Calu3 (cell line): ENCODE measurements at regions not wholly inside any gene's neighbourhood (a gene's known extent, or its start where the extent isn't known, plus 50 kb on each side); places are given as distances from the start of the nearest gene placed in this dataset.

Experiments used
- BruUV-seq: library from RNA; stranded (reverse); fragments of 400-500 nt; replicated peaks from 2 replicates; lab custom pipeline; 2021; lab: Mats Ljungman, UMichigan
- CTCF ChIA-PET: fragments of 300-600 bp; sonication (Branson Sonifier 250); formaldehyde crosslinking; loops from one replicate; lab custom pipeline; 2022; ENCODE audit warnings: antibody characterized with exemption; lab: Charles Lee
- DNase-seq: peaks from one replicate; pipeline ENCODE4 v3.0.0; 2022
- H3K27ac Mint-ChIP-seq: one replicate; pipeline ENCODE4 v1.8.0; 2022; ENCODE audit warnings: mixed read lengths; ENCODE audit not compliant: unreplicated experiment
- H3K27me3 Mint-ChIP-seq: one replicate; pipeline ENCODE4 v1.8.0; 2022; ENCODE audit warnings: mixed read lengths; ENCODE audit not compliant: unreplicated experiment
- H3K36me3 Mint-ChIP-seq: one replicate; pipeline ENCODE4 v1.8.0; 2022; ENCODE audit warnings: mild to moderate bottlenecking, moderate library complexity, mixed read lengths; ENCODE audit not compliant: insufficient read depth, unreplicated experiment
- H3K4me1 Mint-ChIP-seq: one replicate; pipeline ENCODE4 v1.8.0; 2022; ENCODE audit warnings: mild to moderate bottlenecking, low read depth, mixed read lengths; ENCODE audit not compliant: unreplicated experiment
- H3K4me3 Mint-ChIP-seq: one replicate; pipeline ENCODE4 v1.8.0; 2022; ENCODE audit warnings: mild to moderate bottlenecking, low read depth, moderate library complexity, mixed read lengths; ENCODE audit not compliant: unreplicated experiment
- H3K9me3 Mint-ChIP-seq: one replicate; pipeline ENCODE4 v1.8.0; 2022; ENCODE audit warnings: low read depth, mixed read lengths; ENCODE audit not compliant: unreplicated experiment
- intact Hi-C: fragments of 100-400 bp; cut with micrococcal nuclease; formaldehyde crosslinking; loops from one replicate; pipeline ENCODE4 v1.10.0; 2022; ENCODE audit not compliant: unreplicated experiment
- TF ChIP-seq, protein P1 (sequence below): fragments of 200-600 bp; IDR thresholded peaks from one replicate; pipeline ENCODE4 v1.8.0; 2022; ENCODE audit warnings: antibody characterized with exemption; ENCODE audit not compliant: unreplicated experiment

DNA sequence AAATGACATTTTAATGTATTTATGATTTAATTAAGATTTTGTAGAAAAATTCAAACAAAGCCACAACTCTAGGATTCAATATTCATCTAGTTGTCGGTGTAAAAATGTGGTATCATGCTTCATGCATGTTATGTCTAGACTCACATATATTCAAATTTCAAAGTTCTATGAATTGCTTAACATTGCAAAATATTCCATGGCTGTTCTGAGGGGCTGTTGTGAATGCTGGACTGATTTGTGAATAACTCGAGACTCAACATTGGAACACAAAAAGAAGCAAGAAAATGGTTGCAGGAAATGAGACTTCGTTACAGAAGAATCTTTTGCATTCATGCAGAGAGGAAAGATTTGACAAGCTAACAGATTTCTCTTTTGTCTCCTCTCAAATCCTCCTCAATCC is 705.9 kb downstream of the DHX35 start:
- CTCF ChIA-PET: no interaction called here
- Mint-ChIP-seq H3K9me3 (peaks cover 22% of the 10 kb centered on the region), H3K27ac (no peak overlapping the region), H3K27me3 (no peaks in the 10 kb centered on the region), H3K4me1 (no peaks in the 10 kb centered on the region), H3K4me3 (no peak overlapping the region), H3K36me3 (no peaks in the 10 kb centered on the region)
- TF ChIP-seq, protein P1, sequence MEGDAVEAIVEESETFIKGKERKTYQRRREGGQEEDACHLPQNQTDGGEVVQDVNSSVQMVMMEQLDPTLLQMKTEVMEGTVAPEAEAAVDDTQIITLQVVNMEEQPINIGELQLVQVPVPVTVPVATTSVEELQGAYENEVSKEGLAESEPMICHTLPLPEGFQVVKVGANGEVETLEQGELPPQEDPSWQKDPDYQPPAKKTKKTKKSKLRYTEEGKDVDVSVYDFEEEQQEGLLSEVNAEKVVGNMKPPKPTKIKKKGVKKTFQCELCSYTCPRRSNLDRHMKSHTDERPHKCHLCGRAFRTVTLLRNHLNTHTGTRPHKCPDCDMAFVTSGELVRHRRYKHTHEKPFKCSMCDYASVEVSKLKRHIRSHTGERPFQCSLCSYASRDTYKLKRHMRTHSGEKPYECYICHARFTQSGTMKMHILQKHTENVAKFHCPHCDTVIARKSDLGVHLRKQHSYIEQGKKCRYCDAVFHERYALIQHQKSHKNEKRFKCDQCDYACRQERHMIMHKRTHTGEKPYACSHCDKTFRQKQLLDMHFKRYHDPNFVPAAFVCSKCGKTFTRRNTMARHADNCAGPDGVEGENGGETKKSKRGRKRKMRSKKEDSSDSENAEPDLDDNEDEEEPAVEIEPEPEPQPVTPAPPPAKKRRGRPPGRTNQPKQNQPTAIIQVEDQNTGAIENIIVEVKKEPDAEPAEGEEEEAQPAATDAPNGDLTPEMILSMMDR: no peak
- no peak for DNase-seq
- intact Hi-C loops: no loop called here
- no TSS peak for BruUV-seq

- no TSS peak for BruUV-seq
- TF ChIP-seq, protein P1: no peak
- Mint-ChIP-seq H3K4me1 (no peaks in the 10 kb centered on the region), H3K36me3 (no peaks in the 10 kb centered on the region), H3K4me3 (no peak overlapping the region), H3K27ac (no peak overlapping the region), H3K27me3 (no peaks in the 10 kb centered on the region), H3K9me3 (peaks cover 25% of the 10 kb centered on the region)
- intact Hi-C loops: no loop called here
- no peak for DNase-seq
- CTCF ChIA-PET: no interaction called here
Measured at GRCh38 chr20:39661833-39662232, 699.7 kb downstream of the DHX35 start.

DNA sequence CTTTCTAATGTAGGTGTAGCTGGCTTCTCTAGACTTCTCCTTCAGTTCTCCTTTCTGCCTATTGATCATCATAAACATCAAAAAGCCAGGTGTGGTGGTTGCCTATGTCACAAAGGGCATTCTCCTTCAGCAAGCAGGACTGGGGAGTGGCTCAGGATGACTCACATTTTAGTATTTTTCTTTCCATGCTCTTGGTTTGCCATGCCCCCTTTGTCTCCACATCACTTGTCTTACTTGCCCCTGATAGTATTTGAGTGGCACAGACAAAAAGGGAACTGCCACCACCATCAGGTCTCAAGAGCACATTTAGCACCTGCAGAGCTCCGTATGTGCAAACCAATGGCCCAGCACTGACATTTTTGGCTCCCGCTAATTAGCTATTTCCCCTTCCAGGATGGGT is 698.8 kb downstream of the DHX35 start:
- no TSS peak for BruUV-seq
- no peaks in the 10 kb centered on the region for H3K27me3 Mint-ChIP-seq
- H3K36me3 Mint-ChIP-seq: no peaks in the 10 kb centered on the region
- TF ChIP-seq, protein P1: no peak
- H3K9me3 Mint-ChIP-seq: peaks cover 26% of the 10 kb centered on the region
- no peak for DNase-seq
- H3K4me1 Mint-ChIP-seq: no peaks in the 10 kb centered on the region
- no peak overlapping the region for H3K27ac Mint-ChIP-seq
- CTCF ChIA-PET: no interaction called here
- H3K4me3 Mint-ChIP-seq: no peak overlapping the region
- intact Hi-C loops: no loop called here

- peaks cover 22% of the 10 kb centered on the region for H3K9me3 Mint-ChIP-seq
- no peaks in the 10 kb centered on the region for H3K4me1 Mint-ChIP-seq
- H3K27me3 Mint-ChIP-seq: no peaks in the 10 kb centered on the region
- TF ChIP-seq, protein P1: no peak
- BruUV-seq: no TSS peak
- H3K36me3 Mint-ChIP-seq: no peaks in the 10 kb centered on the region
- intact Hi-C loops: no loop called here
- H3K27ac Mint-ChIP-seq: no peak overlapping the region
- CTCF ChIA-PET: no interaction called here
- no peak overlapping the region for H3K4me3 Mint-ChIP-seq
- DNase-seq: no peak
Measured at GRCh38 chr20:39660226-39660625, 698.1 kb downstream of the DHX35 start.
